GM18505 (cell line): ENCODE measurements at regions not wholly inside any gene's neighbourhood (a gene's known extent, or its start where the extent isn't known, plus 50 kb on each side); places are given as distances from the start of the nearest gene placed in this dataset.
"Not testable (repeated sequence)": the region's sequence is repeated elsewhere in the genome, so short reads cannot be mapped to it uniquely, and the experiment has no call there.

Experiments
- ATAC-seq: cut with Tn5 transposase; IDR thresholded peaks from one replicate; pipeline ENCODE4 v1.9.1; 2021; ENCODE audit not compliant: unreplicated experiment
- POLR2A ChIP-seq: IDR thresholded peaks from 4 replicates; pipeline ENCODE4 v1.6.1; 2011; ENCODE audit warnings: borderline replicate concordance; ENCODE audit not compliant: insufficient read depth, insufficient read length; ENCODE audit errors: extremely low read depth

DNA sequence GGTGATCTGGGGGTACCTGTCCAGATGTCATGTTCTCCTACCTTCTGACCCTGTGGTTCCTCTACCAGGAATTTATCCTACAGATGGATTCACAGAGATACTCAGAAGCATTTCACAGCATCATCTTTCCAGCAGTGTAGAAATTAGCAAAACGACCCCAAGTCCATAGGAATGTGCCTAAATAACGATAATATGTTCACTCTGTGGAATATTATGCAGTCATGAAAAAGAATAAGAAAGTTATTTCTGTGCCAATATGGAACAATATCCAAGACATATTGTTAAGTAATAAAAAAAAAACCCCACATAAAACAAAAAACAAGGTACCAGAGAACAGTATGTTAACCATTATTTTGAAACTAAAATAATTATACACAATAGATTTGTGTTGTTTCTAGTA is 123.8 kb upstream of the SDK1 start:
- no peak for ATAC-seq
- TF ChIP-seq POLR2A, result no peak

DNA sequence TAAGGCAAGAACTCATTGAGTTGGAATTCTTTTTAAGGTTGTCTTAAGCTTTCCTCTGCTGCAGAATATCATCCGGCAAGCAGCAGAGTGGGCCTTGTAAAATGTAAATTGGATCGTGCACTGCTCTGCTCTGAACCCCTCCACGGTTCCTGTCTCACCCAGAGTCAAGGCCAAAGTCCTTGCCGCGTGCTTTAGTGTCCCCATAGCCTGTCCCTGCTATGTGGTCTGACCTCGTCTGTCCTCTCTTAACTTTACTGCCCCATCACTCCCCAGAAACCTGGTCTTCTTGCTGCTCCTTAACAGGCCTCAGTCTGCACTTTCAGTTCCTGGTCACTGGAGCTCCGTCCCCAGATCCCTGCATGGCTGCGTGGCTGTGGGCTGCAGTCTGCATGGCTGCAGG is 121.6 kb upstream of the SDK1 start:
- TF ChIP-seq POLR2A, result no peak
- ATAC-seq, result no peak

DNA sequence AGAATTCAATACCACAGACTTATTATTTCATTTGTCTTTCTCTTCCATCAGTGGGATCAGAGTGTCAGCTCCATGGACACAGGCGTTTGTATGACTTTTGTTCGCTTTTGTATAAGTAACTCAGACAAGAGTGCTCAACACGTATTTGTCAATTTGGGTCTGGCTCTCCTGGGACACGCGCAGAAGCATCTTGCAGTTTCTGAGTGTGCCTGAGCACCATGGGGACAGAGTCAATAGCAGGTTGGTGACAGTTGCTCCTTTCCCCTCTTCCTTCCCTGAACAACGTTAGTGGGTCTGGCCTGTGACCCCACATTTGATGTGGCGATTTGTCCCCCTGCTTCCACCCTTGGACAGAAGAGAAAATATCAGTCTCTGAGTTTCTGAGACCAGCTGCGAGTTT is 120.4 kb upstream of the SDK1 start:
- ATAC-seq, result no peak
- no peak for TF ChIP-seq POLR2A

DNA sequence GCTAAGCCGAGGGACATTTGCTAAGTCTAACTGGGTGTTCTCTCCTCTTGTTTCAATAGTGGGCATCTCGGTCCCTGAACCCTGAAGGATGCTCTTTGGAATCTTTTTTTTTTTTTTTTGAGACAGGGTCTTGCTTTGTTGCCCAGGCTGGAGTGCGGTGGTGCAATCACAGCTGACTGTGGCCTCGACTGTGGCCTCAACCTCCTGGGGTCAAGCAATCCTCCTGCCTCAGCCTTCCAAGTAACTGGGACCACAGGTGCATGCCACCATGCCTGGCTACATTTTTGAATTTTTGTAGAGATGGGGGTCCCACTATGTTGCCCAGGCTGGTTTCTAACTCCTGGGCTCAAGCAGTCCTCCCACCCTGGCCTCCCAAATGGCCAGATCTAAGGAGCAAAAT is 119.0 kb upstream of the SDK1 start:
- ATAC-seq, result not testable (repeated sequence)

DNA sequence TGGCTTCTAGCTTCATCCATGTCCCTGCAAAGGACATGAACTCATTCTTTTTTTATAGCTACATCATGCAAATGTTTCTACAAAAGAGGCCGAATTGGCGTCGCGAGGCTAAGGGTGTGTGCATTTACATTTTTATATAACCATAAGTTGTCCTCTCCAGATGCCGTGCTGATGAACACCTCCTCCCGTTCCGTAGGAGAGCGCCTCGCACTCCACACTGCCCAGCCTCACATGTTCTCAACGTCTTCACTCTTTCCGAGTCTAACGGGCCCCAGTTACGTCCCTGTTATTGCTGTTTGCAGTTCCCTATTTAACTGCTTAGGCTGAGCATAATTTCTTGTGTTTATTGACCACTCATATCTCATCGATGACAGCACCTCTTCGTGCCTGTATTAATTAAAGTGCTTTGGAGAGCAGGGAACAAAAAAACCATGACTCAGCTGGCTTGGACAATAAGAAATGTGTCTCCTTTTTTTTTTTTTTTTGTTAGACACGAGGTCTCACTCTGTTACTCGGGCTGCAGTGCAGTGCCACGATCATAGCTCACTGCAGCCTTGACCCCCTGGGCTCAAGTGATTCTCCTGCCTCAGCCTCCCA is 113.5 kb upstream of the SDK1 start:
- ATAC-seq, result no peak
- TF ChIP-seq POLR2A, result no peak

DNA sequence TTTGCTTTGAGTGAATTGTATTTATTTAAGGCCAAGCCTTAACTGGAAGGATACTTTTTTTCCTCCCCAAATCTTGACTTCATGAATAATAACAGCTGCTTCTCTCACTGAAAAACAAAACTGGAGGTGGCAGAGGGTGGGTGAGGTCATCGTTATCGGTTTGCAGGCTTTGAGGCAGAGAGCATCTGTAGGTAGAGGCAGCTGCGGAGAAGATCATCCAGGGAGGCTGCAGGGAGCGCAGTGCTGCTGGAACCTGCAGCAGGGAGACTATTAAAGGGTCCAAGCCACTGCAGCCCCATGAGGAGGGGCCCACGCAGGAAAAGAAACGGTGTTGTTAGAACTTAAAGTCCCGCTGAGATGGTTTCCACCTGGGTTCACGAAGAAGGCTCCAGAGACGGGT is 112.1 kb upstream of the SDK1 start:
- ATAC-seq, result no peak
- TF ChIP-seq POLR2A, result no peak

DNA sequence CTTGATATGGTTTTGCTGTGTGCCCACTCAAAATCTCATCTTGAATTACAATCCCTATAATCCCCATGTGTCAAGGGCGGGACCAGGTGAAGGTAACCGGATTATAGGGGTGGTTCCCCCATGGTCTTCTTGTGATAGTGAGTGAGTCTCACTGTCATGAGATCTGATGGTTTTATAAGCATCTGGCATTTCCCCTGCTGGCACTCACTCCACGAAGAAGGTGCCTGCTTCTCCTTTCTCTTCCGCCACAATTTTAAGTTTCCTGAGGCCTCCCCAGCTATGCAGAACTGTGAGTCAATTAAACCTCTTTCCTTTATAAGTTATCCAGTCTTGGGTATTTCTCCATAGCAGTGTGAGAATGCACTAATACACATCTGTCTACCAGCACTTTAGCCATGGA is 109.5 kb upstream of the SDK1 start:
- no peak for ATAC-seq
- no peak for TF ChIP-seq POLR2A

DNA sequence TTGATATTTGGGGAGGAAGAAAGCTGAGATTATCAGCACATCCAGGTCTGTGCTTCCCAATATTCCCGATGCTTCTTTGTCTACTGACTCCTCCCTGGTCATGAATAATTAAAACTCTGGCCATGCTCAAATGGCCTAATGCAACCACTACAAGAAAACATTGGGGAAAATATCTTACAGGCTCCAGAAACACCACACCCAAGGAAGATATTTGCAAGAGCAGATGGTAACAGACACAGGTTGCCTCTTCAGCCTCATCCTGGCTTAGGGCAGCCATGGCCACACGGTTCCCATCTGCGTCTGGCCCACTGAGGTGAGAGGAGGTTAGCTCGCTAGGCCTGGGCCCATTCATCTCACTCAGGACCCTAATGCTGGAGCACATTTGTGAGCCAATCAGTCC is 108.4 kb upstream of the SDK1 start:
- no peak for TF ChIP-seq POLR2A
- no peak for ATAC-seq

DNA sequence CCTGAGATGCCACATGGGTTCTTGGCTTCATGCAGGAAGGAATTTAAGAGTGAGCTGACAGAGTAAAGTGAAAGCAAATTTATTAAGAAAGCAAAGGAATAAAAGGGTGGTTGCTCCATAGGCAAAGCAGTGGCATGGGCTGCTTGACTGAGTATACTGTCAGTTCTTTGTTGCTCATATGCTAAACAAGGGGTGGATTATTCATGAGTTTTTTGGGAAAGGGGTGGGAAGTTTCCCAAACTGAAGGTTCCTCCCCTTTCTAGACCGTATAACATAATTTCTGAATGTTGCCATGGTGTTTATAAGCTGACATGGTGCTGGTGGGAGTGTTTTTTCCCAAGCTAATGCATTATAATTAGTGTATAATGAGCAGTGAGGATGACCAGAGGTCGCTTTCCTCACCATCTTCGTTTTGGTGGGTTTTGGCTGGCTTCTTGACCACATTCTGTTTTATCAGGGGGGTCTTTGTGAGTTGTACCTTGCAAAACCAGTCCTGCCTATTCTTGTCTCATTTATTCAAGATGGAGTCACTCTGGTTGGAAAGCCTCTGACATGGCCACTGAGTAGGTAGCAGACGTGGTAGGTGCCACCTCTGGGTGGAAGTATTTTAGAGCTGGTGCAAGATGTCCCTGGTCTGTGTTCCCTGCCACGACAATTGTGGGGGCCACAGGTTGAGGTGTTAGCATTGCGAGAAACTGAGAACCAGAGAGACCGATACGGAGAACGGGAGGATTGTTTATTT is 107.5 kb upstream of the SDK1 start:
- no peak for TF ChIP-seq POLR2A
- ATAC-seq, result no peak

DNA sequence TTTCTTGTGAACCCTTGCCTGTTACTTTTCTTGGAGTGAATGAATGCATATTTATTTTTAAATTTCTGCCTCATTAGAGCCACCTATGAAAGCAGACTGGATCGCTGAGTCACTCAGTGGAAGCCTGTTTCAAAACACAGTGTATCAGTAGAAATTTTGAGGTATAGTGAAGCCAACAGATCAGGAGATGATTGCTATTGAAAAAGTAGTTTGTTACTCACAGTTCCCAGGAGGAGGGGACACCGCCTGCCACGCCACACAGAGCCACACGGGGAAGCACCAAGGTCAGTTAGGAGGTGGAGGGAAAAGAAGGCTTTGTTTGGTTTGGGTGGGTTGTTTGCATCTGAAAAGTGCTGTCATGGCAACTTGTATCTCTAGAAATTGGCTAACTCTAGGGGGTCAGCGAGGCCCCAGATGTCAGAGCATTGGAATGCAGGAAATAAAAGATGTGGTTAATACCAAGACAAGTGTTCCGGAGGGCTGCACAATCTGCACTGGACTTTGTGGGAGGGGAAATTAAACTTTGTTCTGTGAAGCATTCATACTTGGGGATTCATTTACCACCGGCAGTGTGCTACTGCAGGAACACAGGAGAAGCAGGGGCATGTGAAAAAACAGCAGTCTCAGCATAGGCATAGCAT is 106.4 kb upstream of the SDK1 start:
- ATAC-seq, result no peak

DNA sequence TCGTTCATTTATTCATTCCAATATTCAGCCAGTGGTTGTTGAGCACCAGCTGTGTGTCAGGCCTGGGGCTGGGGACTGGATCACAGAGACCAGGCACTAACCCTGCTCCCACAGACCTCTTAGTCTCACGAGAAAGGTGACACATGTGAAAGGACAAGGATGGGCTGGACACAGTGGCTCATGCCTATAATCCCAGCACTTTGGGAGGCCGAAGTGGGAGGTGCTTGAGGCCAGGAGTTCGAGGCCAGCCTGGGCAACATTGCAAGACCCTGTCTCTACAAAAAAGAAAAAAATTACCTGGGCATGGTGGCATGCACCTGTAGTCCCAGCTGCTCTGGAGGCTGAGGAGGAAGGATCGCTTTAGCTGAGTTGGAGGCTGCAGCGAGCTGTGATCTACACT is 105.9 kb upstream of the SDK1 start:
- no peak for ATAC-seq
- TF ChIP-seq POLR2A, result no peak

More for the DNA sequence above, 106.4 kb upstream of the SDK1 start:
- TF ChIP-seq POLR2A, result no peak

DNA sequence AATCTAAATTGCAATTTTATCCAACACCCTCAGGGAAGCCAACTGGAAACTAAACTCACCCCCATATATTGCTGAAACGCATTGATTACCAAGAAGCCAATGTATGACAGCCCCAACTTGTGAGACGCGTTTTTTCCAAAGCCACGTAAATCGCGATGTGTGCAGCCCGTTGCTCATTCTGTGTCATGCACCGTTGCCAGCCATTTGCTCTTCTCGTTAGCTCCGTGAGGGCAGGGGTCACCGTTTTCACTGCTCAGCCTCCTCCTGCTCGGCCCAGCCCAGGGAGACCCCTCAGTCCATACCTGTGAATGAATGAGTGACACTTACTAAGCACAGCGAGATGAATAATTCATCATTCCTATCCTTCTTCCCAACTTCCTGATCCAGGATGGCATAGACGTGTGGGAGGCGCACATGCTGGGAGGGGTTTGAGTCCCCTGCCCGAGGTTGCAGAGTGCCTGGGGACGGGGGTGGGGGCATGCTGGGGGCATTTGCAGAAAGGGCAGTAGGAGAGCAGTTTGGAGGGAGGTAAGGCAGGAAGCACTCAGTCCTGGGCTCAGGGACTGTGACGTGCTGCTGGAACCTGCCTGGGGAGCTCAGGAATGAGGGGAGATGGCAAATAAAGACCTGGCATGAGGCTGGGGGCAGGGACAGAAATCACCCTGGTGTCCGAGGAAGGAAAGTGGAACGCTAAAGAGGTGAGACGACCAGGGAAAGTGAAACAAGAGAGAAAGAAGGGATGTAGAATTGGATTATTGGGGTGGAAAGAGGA is 104.2 kb upstream of the SDK1 start:
- ATAC-seq, result no peak

DNA sequence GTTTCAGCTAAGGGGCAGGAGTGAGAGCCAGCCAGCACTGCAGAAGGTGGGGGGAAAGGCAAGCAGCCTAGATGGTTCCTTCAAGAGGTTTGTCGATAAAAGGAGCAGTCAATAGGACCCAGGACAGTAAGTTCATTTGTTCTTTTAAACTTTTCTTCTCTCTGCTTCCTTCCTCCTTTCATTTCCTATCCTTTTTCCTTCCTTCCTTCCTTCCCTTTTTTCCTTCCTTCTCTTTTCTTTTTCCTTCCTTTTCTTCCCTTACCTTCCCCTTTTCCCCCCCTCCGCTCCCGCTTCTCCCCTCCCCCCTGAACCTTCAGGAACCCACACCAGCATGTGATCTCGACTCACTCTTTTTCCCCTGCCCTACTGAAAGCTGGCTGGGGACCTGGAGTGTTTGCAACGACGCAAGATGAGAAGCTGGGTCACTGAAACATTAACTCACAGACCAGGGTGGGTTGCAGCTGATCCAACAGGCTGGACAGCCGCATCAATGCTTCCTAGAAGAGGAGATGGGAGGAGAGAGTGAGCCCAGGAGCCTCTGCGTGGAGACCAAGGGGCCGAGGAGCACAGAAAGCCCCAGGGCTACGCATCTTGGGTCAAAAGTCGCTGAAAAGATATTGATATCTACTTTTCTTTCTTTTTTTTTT is 103.4 kb upstream of the SDK1 start:
- TF ChIP-seq POLR2A, result no peak
- no peak for ATAC-seq

More for the DNA sequence above, 104.2 kb upstream of the SDK1 start:
- no peak for TF ChIP-seq POLR2A
